Neural progenitor cell (in vitro differentiated cells): ENCODE measurements at regions not wholly inside any gene's neighbourhood (a gene's known extent, or its start where the extent isn't known, plus 50 kb on each side); places are given as distances from the start of the nearest gene placed in this dataset.

Source experiments
- DNase-seq: peaks from one replicate; pipeline ENCODE4 v3.0.0-alpha.2; 2016; ENCODE audit warnings: low spot score
- H2AFZ ChIP-seq: fragments of 200-600 bp; sonication (generic); replicated peaks from 2 replicates; pipeline ENCODE4 v1.6.1; 2016; ENCODE audit warnings: antibody characterized with exemption
- H3F3A ChIP-seq: fragments of 200-600 bp; sonication (generic); 2 replicates; pipeline ENCODE4 v1.6.1; 2016; ENCODE audit warnings: antibody characterized with exemption, low read depth
- H3K27ac ChIP-seq: fragments of 200-600 bp; sonication (generic); 2 replicates; pipeline ENCODE4 v1.5.1; 2016; ENCODE audit warnings: mild to moderate bottlenecking
- H3K27me3 ChIP-seq: fragments of 200-600 bp; sonication (generic); 2 replicates; pipeline ENCODE4 v1.6.1; 2016; ENCODE audit warnings: mild to moderate bottlenecking, moderate library complexity
- H3K36me3 ChIP-seq: fragments of 200-600 bp; sonication (generic); 2 replicates; pipeline ENCODE4 v1.5.1; 2016
- H3K4me1 ChIP-seq: fragments of 200-600 bp; sonication (generic); 2 replicates; pipeline ENCODE4 v1.6.1; 2016; ENCODE audit warnings: mixed run types
- H3K4me2 ChIP-seq: fragments of 200-600 bp; sonication (generic); 2 replicates; pipeline ENCODE4 v1.6.1; 2016
- H3K4me3 ChIP-seq: fragments of 200-600 bp; sonication (generic); 2 replicates; pipeline ENCODE4 v1.5.1; 2016
- H3K79me2 ChIP-seq: fragments of 200-600 bp; sonication (generic); 2 replicates; pipeline ENCODE4 v1.6.1; 2016; ENCODE audit warnings: low read depth
- H3K9ac ChIP-seq: fragments of 200-600 bp; sonication (generic); 2 replicates; pipeline ENCODE4 v1.6.1; 2016
- H3K9me3 ChIP-seq: fragments of 200-600 bp; sonication (generic); 2 replicates; pipeline ENCODE4 v1.5.1; 2016; ENCODE audit warnings: low read depth
- H4K20me1 ChIP-seq: fragments of 200-600 bp; sonication (generic); 2 replicates; pipeline ENCODE4 v1.6.1; 2016; ENCODE audit warnings: low read depth
- H3K27ac Mint-ChIP-seq: 3 replicates; pipeline ENCODE4 v1.8.0; 2021; ENCODE audit warnings: mixed read lengths
- H3K27me3 Mint-ChIP-seq: 2 replicates; pipeline ENCODE4 v1.8.0; 2022; ENCODE audit warnings: low read depth, mild to moderate bottlenecking, inconsistent platforms, moderate library complexity, mixed read lengths; ENCODE audit not compliant: insufficient read depth
- H3K36me3 Mint-ChIP-seq: 3 replicates; pipeline ENCODE4 v1.8.0; 2021; ENCODE audit warnings: mixed read lengths
- H3K4me1 Mint-ChIP-seq: 3 replicates; pipeline ENCODE4 v1.8.0; 2021; ENCODE audit warnings: mixed read lengths
- H3K4me3 Mint-ChIP-seq: 3 replicates; pipeline ENCODE4 v1.8.0; 2021; ENCODE audit warnings: mild to moderate bottlenecking, moderate library complexity, mixed read lengths
- H3K9me3 Mint-ChIP-seq: 3 replicates; pipeline ENCODE4 v1.8.0; 2020; ENCODE audit warnings: mixed read lengths
- CTCF ChIP-seq: fragments of 200-600 bp; sonication (generic); IDR thresholded peaks from 2 replicates; pipeline ENCODE4 v1.5.1; 2017; ENCODE audit warnings: antibody characterized with exemption, mild to moderate bottlenecking
- EZH2 ChIP-seq: fragments of 200-600 bp; sonication (generic); IDR thresholded peaks from 2 replicates; pipeline ENCODE4 v1.6.1; 2017; ENCODE audit warnings: antibody characterized with exemption, mild to moderate bottlenecking, moderate library complexity
- EZH2phosphoT487 ChIP-seq: fragments of 200-600 bp; sonication (generic); IDR thresholded peaks from 2 replicates; pipeline ENCODE4 v1.6.1; 2017; ENCODE audit warnings: antibody characterized with exemption

- no peaks in the 10 kb centered on the region for H3K9me3 Mint-ChIP-seq
- no peaks in the 10 kb centered on the region for H3K36me3 Mint-ChIP-seq
- peaks cover 56% of the 10 kb centered on the region for H3K4me1 Mint-ChIP-seq
- no peak overlapping the region for H3K9ac ChIP-seq
- H3K79me2 ChIP-seq = no peaks in the 10 kb centered on the region
- no peak overlapping the region for H3K27ac ChIP-seq
- no peak for DNase-seq
- peaks cover 9% of the 10 kb centered on the region for H3K27me3 Mint-ChIP-seq
- no peaks in the 10 kb centered on the region for H3K36me3 ChIP-seq
- no peaks in the 10 kb centered on the region for H3K9me3 ChIP-seq
- H3K4me3 Mint-ChIP-seq = no peak overlapping the region
- H2AFZ ChIP-seq = no peak overlapping the region
- TF ChIP-seq EZH2phosphoT487 (no peak), EZH2 (no peak), CTCF (no peak)
- H3F3A ChIP-seq = peaks cover 11% of the 10 kb centered on the region
- H3K4me3 ChIP-seq = no peak overlapping the region
- peak overlapping the region; percentile 58 for H3K27ac Mint-ChIP-seq
- no peaks in the 10 kb centered on the region for H4K20me1 ChIP-seq
- no peak overlapping the region for H3K4me2 ChIP-seq
- peaks cover 27% of the 10 kb centered on the region for H3K27me3 ChIP-seq
- H3K4me1 ChIP-seq = peaks cover 17% of the 10 kb centered on the region
Measured at GRCh38 chr15:62877276-62877857, 165.2 kb upstream of the TPM1 start.

- Mint-ChIP-seq H3K9me3 (no peaks in the 10 kb centered on the region), H3K36me3 (no peaks in the 10 kb centered on the region), H3K4me3 (no peak overlapping the region), H3K27me3 (peaks cover 9% of the 10 kb centered on the region), H3K27ac (peak overlapping the region; percentile 58), H3K4me1 (peaks cover 56% of the 10 kb centered on the region)
- H3K79me2 ChIP-seq = no peaks in the 10 kb centered on the region
- no peaks in the 10 kb centered on the region for H4K20me1 ChIP-seq
- H3K4me1 ChIP-seq = peaks cover 17% of the 10 kb centered on the region
- H3F3A ChIP-seq = peaks cover 11% of the 10 kb centered on the region
- H2AFZ ChIP-seq = no peak overlapping the region
- no peak overlapping the region for H3K27ac ChIP-seq
- DNase-seq = no peak
- no peak overlapping the region for H3K4me3 ChIP-seq
- H3K9me3 ChIP-seq = no peaks in the 10 kb centered on the region
- no peaks in the 10 kb centered on the region for H3K36me3 ChIP-seq
- peaks cover 34% of the 10 kb centered on the region for H3K27me3 ChIP-seq
- H3K4me2 ChIP-seq = no peak overlapping the region
- H3K9ac ChIP-seq = no peak overlapping the region
- no peak for TF ChIP-seq EZH2phosphoT487
- no peak for TF ChIP-seq CTCF
- TF ChIP-seq EZH2 = no peak
Measured at GRCh38 chr15:62878070-62878469, 164.5 kb upstream of the TPM1 start.

GRCh38 chr15:62879770-62880169 is 162.8 kb upstream of the TPM1 start:
- no peak overlapping the region for H3K9ac ChIP-seq
- no peak overlapping the region for H3K27ac Mint-ChIP-seq
- H3K36me3 ChIP-seq = no peaks in the 10 kb centered on the region
- H3K4me3 Mint-ChIP-seq = no peak overlapping the region
- DNase-seq = no peak
- no peak overlapping the region for H3K4me3 ChIP-seq
- H3F3A ChIP-seq = peaks cover 11% of the 10 kb centered on the region
- H3K27me3 ChIP-seq = peaks cover 35% of the 10 kb centered on the region
- H3K4me1 Mint-ChIP-seq = peaks cover 54% of the 10 kb centered on the region
- H3K79me2 ChIP-seq = no peaks in the 10 kb centered on the region
- H2AFZ ChIP-seq = no peak overlapping the region
- no peak overlapping the region for H3K27ac ChIP-seq
- H3K4me2 ChIP-seq = no peak overlapping the region
- H3K9me3 ChIP-seq = no peaks in the 10 kb centered on the region
- H3K27me3 Mint-ChIP-seq = peaks cover 13% of the 10 kb centered on the region
- no peak for TF ChIP-seq EZH2phosphoT487
- no peak for TF ChIP-seq EZH2
- TF ChIP-seq CTCF = no peak
- H4K20me1 ChIP-seq = no peaks in the 10 kb centered on the region
- H3K36me3 Mint-ChIP-seq = no peaks in the 10 kb centered on the region
- H3K4me1 ChIP-seq = peaks cover 26% of the 10 kb centered on the region
- no peaks in the 10 kb centered on the region for H3K9me3 Mint-ChIP-seq
